Thoracic aorta (tissue), 2 donors: ENCODE measurements at regions not wholly inside any gene's neighbourhood (a gene's known extent, or its start where the extent isn't known, plus 50 kb on each side); places are given as distances from the start of the nearest gene placed in this dataset.

Experiments
- ATAC-seq: fragments of 150-250 bp; one replicate; pipeline ENCODE4 v1.8.0; 2017; ENCODE audit warnings: low read depth; ENCODE audit not compliant: insufficient number of reproducible peaks, low FRiP score
- DNase-seq: peaks from one replicate; pipeline ENCODE4 v3.0.0-alpha.2; 2020; ENCODE audit warnings: low spot score
- H3K27ac ChIP-seq, 2 donors: fragments of 200-600 bp; sonication (generic); 1 replicate in 1 of 2; 2 replicates in 1 of 2; pipeline ENCODE4 v1.5.1; 2016; ENCODE audit warnings: mild to moderate bottlenecking in 2 of 2, moderate library complexity in 2 of 2
- H3K27me3 ChIP-seq: fragments of 200-600 bp; sonication (generic); replicated peaks from 2 replicates; pipeline ENCODE4 v1.6.0; 2016; ENCODE audit warnings: mild to moderate bottlenecking; ENCODE audit not compliant: insufficient read depth
- H3K36me3 ChIP-seq: fragments of 200-600 bp; sonication (generic); one replicate; pipeline ENCODE4 v1.5.1; 2016
- H3K4me1 ChIP-seq, 2 donors: fragments of 200-600 bp; sonication (generic); 1 replicate in 1 of 2; 2 replicates in 1 of 2; pipeline versions ENCODE4 v1.5.1 to v1.6.0; 2016; ENCODE audit warnings: low read depth in 2 of 2, mild to moderate bottlenecking in 1 of 2; ENCODE audit not compliant: control insufficient read depth in 1 of 2
- H3K4me3 ChIP-seq: fragments of 200-600 bp; sonication (generic); 2 replicates; pipeline ENCODE4 v1.5.1; 2016; ENCODE audit warnings: mild to moderate bottlenecking
- H3K9me3 ChIP-seq: fragments of 200-600 bp; sonication (generic); 2 replicates; pipeline ENCODE4 v1.5.1; 2016
- TF ChIP-seq, protein P1 (sequence below): fragments of 200-600 bp; sonication (generic); IDR thresholded peaks from one replicate; pipeline ENCODE4 v1.5.1; 2019; ENCODE audit warnings: antibody characterized with exemption

DNA sequence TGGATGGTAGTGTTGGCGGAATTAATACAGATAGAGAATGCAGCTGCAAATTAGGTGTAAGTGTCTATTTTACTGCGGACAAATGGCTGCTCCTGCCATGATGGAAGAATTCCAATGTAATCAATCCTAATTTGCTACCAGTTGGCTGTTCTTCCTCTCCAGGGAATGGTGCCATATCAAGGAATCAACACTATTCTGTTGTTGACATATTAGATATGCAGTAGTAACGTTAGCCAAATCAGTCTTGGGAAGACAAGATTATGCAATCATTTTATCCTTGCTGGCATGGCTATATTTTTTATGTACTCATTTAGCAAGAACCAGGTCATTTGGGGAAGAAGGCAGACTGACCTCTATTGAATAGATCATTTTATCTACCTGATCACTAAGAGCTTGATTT lies 271.2 kb upstream of the AGA start:
- no peak for ATAC-seq
- H3K27me3 ChIP-seq = no peaks in the 10 kb centered on the region
- H3K36me3 ChIP-seq = no peaks in the 10 kb centered on the region
- H3K4me3 ChIP-seq = no peak overlapping the region
- TF ChIP-seq, protein P1, sequence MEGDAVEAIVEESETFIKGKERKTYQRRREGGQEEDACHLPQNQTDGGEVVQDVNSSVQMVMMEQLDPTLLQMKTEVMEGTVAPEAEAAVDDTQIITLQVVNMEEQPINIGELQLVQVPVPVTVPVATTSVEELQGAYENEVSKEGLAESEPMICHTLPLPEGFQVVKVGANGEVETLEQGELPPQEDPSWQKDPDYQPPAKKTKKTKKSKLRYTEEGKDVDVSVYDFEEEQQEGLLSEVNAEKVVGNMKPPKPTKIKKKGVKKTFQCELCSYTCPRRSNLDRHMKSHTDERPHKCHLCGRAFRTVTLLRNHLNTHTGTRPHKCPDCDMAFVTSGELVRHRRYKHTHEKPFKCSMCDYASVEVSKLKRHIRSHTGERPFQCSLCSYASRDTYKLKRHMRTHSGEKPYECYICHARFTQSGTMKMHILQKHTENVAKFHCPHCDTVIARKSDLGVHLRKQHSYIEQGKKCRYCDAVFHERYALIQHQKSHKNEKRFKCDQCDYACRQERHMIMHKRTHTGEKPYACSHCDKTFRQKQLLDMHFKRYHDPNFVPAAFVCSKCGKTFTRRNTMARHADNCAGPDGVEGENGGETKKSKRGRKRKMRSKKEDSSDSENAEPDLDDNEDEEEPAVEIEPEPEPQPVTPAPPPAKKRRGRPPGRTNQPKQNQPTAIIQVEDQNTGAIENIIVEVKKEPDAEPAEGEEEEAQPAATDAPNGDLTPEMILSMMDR = no peak
- DNase-seq = no peak
- H3K27ac ChIP-seq = no peak overlapping the region
- no peaks in the 10 kb centered on the region for H3K9me3 ChIP-seq
- peaks cover 0 to 14% of the 10 kb centered on the region in 2 donors for H3K4me1 ChIP-seq

DNA sequence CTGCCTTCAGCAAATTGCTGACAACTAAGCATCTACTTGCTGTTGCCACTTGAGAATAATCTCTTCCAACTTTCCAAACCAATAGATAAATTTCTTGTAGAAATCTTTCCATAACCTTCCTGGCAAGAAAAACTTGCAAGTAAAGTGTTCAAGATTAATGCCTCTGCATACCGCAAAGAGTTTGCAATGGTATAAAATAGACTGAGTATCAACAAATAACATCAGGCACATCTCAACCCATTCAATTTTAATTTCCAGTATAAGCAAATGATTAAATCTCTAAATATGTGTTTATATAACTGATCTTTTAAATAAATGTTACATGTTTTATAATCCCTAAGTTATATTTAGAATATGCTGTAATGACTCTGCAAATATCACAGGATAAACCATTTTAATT lies 275.2 kb upstream of the AGA start:
- no peak for ATAC-seq
- TF ChIP-seq, protein P1 = no peak
- no peaks in the 10 kb centered on the region for H3K9me3 ChIP-seq

DNA sequence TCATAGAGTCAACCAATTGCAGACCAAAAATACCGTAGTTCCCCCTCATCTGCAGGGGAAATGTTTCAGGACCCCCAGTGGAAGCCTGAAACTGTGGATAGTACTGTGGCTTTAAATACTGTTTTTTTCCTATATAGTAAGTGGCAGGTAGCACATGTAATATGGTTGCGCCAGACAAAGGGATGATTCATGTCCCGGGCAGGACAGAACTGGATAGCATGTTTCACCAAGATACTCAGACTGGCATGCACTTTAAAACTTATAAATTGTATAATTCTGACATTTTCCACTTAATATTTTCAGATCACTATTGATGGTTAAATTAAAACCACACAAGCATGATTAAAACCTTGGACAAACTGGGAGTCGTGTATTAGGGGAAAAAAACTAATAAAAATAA lies 276.3 kb upstream of the AGA start:
- no peak for DNase-seq
- no peak overlapping the region for H3K4me3 ChIP-seq
- ATAC-seq = no peak
- no peaks in the 10 kb centered on the region for H3K27me3 ChIP-seq
- peaks cover 0 to 12% of the 10 kb centered on the region in 2 donors for H3K4me1 ChIP-seq
- H3K9me3 ChIP-seq = no peaks in the 10 kb centered on the region
- H3K27ac ChIP-seq = no peak overlapping the region
- TF ChIP-seq, protein P1 = no peak
- H3K36me3 ChIP-seq = no peaks in the 10 kb centered on the region

More for the DNA sequence above, 275.2 kb upstream of the AGA start:
- H3K4me3 ChIP-seq = no peak overlapping the region
- H3K27ac ChIP-seq = no peak overlapping the region
- H3K4me1 ChIP-seq = peaks cover 0 to 14% of the 10 kb centered on the region in 2 donors
- no peaks in the 10 kb centered on the region for H3K36me3 ChIP-seq
- H3K27me3 ChIP-seq = no peaks in the 10 kb centered on the region
- no peak for DNase-seq

DNA sequence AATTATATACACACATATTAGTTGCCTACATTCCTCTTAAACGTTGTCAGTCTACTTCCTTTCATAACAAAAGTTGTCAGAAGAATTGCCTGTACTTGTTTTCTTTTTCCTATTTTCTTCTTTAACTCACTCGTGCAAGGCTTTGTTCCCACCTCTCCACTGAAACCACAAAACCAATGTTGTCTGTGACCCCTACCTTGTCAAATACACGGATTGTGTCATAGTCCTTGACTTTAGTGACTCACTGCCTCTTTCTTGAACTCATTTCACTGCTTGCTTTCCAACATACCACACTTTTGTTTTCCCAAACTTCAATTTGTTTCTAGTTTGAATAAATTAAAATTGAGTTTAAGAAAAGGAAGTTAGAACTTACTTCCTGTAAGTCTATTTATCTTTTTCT lies 283.9 kb upstream of the AGA start:
- no peaks in the 10 kb centered on the region for H3K36me3 ChIP-seq
- no peaks in the 10 kb centered on the region for H3K9me3 ChIP-seq
- no peaks in the 10 kb centered on the region for H3K27me3 ChIP-seq
- TF ChIP-seq, protein P1 = no peak
- ATAC-seq (no peak), DNase-seq (no peak)
- no peak overlapping the region for H3K4me3 ChIP-seq
- no peaks in the 10 kb centered on the region for H3K4me1 ChIP-seq
- H3K27ac ChIP-seq = no peak overlapping the region

DNA sequence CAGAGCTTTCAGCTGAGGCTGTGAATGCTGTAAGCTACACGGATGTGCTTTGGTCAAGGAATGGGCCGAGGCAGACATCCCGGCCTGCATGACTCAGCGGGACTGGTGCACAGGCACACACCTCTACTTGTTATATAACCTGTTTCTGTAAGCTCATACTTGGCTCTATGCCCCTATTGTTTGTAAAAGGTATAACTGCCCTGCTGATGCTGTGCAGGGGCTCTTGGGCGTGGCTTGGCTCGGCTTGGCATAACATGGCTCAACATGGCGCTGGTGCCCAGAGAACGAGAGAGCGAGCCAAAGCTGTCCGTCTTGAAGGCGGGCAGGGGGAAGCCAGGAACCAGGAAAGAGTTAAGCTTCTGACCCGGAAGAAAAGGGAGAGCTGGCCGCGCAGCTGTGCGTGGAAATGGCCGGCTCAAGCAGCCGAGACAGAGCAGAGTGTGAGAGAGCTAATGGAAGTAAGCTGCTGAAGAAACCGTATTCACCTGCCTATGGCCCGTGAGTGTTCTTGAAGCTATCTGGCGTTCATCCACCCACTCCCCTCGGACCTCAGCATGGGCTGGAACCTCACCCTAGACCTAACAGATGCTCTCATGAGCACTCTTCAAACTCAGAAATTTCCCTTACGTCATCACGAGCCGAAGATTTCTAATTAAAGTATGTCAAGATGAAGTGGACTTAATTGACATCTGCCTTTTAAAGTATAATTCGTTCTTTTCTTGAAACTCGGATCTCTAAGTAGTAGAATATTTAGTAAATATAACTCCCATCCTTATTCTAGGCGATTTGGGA lies 286.3 kb upstream of the AGA start:
- Histone ChIP-seq H3K4me1 (no peaks in the 10 kb centered on the region), H3K27ac (no peak overlapping the region), H3K27me3 (no peaks in the 10 kb centered on the region), H3K4me3 (no peak overlapping the region), H3K36me3 (no peaks in the 10 kb centered on the region), H3K9me3 (no peaks in the 10 kb centered on the region)
- ATAC-seq (no peak), DNase-seq (no peak)
- TF ChIP-seq, protein P1 = no peak
